ENCODE measurements at regions not wholly inside any gene's neighbourhood (a gene's known extent, or its start where the extent isn't known, plus 50 kb on each side); places are given as distances from the start of the nearest gene placed in this dataset.
A peak's percentile ranks its signal among the peaks of the same experiment; 100 is the strongest.

- WGBS, 2 donors = 47 to 57% methylated on average over 2 of the region's 2 CpGs
- Histone ChIP-seq H3K27ac (no peak overlapping the region), H3K9me3 (no peaks in the 10 kb centered on the region), H3K36me3 (replicated peaks in 1 of 2; ENCODE audit: insufficient read depth in 1 of 2, low read depth in 2 of 2) (no peaks in the 10 kb centered on the region), H3K4me3 (no peak overlapping the region), H3K4me1 (no peaks in the 10 kb centered on the region), H3K27me3 (no peaks in the 10 kb centered on the region)
- DNase-seq (no peak), ATAC-seq (no peak)
- TF ChIP-seq CTCF (IDR thresholded peaks at IDR 0.05) (no peak), POLR2A (IDR thresholded peaks at IDR 0.05) (no peak)
- intact Hi-C loops (cut with DNase I) = no loop called here
Measured at GRCh38 chr2:35293261-35293660, 1062.3 kb upstream of the CRIM1 start.

GRCh38 chr2:35292199-35292598, 1063.4 kb upstream of the CRIM1 start:
- H3K9me3 ChIP-seq = no peaks in the 10 kb centered on the region
- H3K36me3 ChIP-seq (replicated peaks in 1 of 2; ENCODE audit: insufficient read depth in 1 of 2, low read depth in 2 of 2) = no peaks in the 10 kb centered on the region
- TF ChIP-seq CTCF (IDR thresholded peaks at IDR 0.05) (no peak), POLR2A (IDR thresholded peaks at IDR 0.05) (no peak)
- no peak for ATAC-seq
- H3K4me3 ChIP-seq = no peak overlapping the region
- intact Hi-C loops (cut with DNase I) = no loop called here
- no peaks in the 10 kb centered on the region for H3K4me1 ChIP-seq
- no peaks in the 10 kb centered on the region for H3K27me3 ChIP-seq
- no peak for DNase-seq
- 64 to 92% methylated on average over 2 of the region's 2 CpGs for WGBS, 2 donors
- H3K27ac ChIP-seq = no peak overlapping the region

- Histone ChIP-seq H3K27ac (no peak overlapping the region), H3K9me3 (peaks cover 0 to 3% (median 0%) of the 10 kb centered on the region in 3 donors), H3K4me1 (no peaks in the 10 kb centered on the region), H3K4me3 (no peak overlapping the region), H3K36me3 (replicated peaks in 1 of 2; ENCODE audit: insufficient read depth in 1 of 2, low read depth in 2 of 2) (no peaks in the 10 kb centered on the region), H3K27me3 (no peaks in the 10 kb centered on the region)
- DNase-seq = no peak
- TF ChIP-seq POLR2A (IDR thresholded peaks at IDR 0.05) = no peak
- TF ChIP-seq CTCF (IDR thresholded peaks at IDR 0.05) = no peak
- WGBS, 2 donors = 77 to 90% methylated on average over 3 of the region's 3 CpGs
- ATAC-seq = no peak
- intact Hi-C loops (cut with DNase I) = no loop called here
Measured at GRCh38 chr2:35281702-35282101, 1073.9 kb upstream of the CRIM1 start.

- peak overlapping the region in 1 of 4 donors; percentile 53 for H3K27ac ChIP-seq
- H3K4me3 ChIP-seq = no peak overlapping the region
- ATAC-seq (no peak), DNase-seq (no peak)
- intact Hi-C loops (cut with DNase I) = no loop called here
- H3K4me1 ChIP-seq = peaks cover 7% of the 10 kb centered on the region
- no peaks in the 10 kb centered on the region for H3K36me3 ChIP-seq (replicated peaks in 1 of 2; ENCODE audit: insufficient read depth in 1 of 2, low read depth in 2 of 2)
- TF ChIP-seq POLR2A (IDR thresholded peaks at IDR 0.05) (no peak), CTCF (IDR thresholded peaks at IDR 0.05) (no peak)
- H3K27me3 ChIP-seq = no peaks in the 10 kb centered on the region
- H3K9me3 ChIP-seq = no peaks in the 10 kb centered on the region
Measured at GRCh38 chr2:35255826-35256225, 1099.8 kb upstream of the CRIM1 start.

GRCh38 chr2:35251156-35251555, 1104.4 kb upstream of the CRIM1 start:
- intact Hi-C loops (cut with DNase I) = no loop called here
- H3K9me3 ChIP-seq = no peaks in the 10 kb centered on the region

More at GRCh38 chr2:35251156-35251555, 1104.4 kb upstream of the CRIM1 start:
- H3K4me1 ChIP-seq = peaks cover 7% of the 10 kb centered on the region
- 67 to 72% methylated on average over 3 of the region's 3 CpGs for WGBS, 2 donors
- TF ChIP-seq CTCF (IDR thresholded peaks at IDR 0.05) = no peak
- TF ChIP-seq POLR2A (IDR thresholded peaks at IDR 0.05) = no peak
- no peaks in the 10 kb centered on the region for H3K36me3 ChIP-seq (replicated peaks in 1 of 2; ENCODE audit: insufficient read depth in 1 of 2, low read depth in 2 of 2)
- ATAC-seq = no peak
- no peak overlapping the region for H3K27ac ChIP-seq
- no peak for DNase-seq
- no peaks in the 10 kb centered on the region for H3K27me3 ChIP-seq
- H3K4me3 ChIP-seq = no peak overlapping the region
